AG04450 (cell line): ENCODE measurements at regions not wholly inside any gene's neighbourhood (a gene's known extent, or its start where the extent isn't known, plus 50 kb on each side); places are given as distances from the start of the nearest gene placed in this dataset.

Experiments used
- CTCF ChIA-PET: fragments of 300-600, 350-600 bp; formaldehyde crosslinking; extraction: SDS; loops from one replicate; lab custom pipeline; 2022; ENCODE audit warnings: antibody characterized with exemption, inconsistent platforms; lab: Charles Lee
- POLR2A ChIA-PET: fragments of 350-600 bp; formaldehyde crosslinking; extraction: SDS; loops from one replicate; lab custom pipeline; 2021; ENCODE audit warnings: antibody characterized with exemption, inconsistent platforms; lab: Yijun Ruan, JAX
- DNase-seq: peaks from one replicate; pipeline ENCODE4 v3.0.0-alpha.2; 2011; ENCODE audit warnings: low read depth, low spot score
- H3K27ac ChIP-seq: one replicate; pipeline ENCODE4 v1.5.1; 2012; ENCODE audit warnings: low read depth, low read length, control low read depth
- H3K27me3 ChIP-seq: one replicate; pipeline ENCODE4 v1.6.0; 2012; ENCODE audit warnings: low read length; ENCODE audit not compliant: control insufficient read depth, insufficient read depth
- H3K4me3 ChIP-seq: 2 replicates; pipeline ENCODE4 v1.5.1; 2011; ENCODE audit warnings: mild to moderate bottlenecking, low read depth, low read length, control low read depth
- H3K9me3 ChIP-seq: 2 replicates; pipeline ENCODE4 v1.5.1; 2012; ENCODE audit warnings: low read length; ENCODE audit not compliant: control insufficient read depth, insufficient read depth
- TF ChIP-seq, protein P1 (sequence below): IDR thresholded peaks from 2 replicates; pipeline ENCODE4 v1.5.1; 2011; ENCODE audit warnings: low read depth, low read length, control low read depth, inconsistent platforms

DNA sequence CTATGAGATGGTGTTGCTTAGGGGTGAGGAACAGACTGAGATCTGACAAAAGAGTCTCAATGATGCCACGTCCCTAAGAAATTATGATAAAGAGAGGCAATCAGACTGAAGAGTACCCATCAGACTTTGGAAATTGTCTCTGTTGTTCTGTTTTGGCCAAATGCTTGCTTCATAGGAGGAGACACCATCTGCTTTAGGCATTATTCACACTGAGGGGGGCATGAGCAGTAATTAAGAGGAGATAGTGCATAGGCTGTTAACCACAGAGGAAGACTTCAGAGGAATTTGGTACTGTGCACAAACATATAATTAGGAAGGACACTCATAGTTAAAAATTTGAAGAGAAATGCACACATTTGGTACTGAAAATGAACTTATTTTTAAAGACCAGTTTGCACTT lies 190.7 kb downstream of the FAM170A start:
- ChIA-PET CTCF (no interaction called here), POLR2A (no interaction called here)
- no peak overlapping the region for H3K27ac ChIP-seq
- no peaks in the 10 kb centered on the region for H3K27me3 ChIP-seq
- no peak overlapping the region for H3K4me3 ChIP-seq
- no peak for DNase-seq
- TF ChIP-seq, protein P1, sequence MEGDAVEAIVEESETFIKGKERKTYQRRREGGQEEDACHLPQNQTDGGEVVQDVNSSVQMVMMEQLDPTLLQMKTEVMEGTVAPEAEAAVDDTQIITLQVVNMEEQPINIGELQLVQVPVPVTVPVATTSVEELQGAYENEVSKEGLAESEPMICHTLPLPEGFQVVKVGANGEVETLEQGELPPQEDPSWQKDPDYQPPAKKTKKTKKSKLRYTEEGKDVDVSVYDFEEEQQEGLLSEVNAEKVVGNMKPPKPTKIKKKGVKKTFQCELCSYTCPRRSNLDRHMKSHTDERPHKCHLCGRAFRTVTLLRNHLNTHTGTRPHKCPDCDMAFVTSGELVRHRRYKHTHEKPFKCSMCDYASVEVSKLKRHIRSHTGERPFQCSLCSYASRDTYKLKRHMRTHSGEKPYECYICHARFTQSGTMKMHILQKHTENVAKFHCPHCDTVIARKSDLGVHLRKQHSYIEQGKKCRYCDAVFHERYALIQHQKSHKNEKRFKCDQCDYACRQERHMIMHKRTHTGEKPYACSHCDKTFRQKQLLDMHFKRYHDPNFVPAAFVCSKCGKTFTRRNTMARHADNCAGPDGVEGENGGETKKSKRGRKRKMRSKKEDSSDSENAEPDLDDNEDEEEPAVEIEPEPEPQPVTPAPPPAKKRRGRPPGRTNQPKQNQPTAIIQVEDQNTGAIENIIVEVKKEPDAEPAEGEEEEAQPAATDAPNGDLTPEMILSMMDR, result no peak
- no peaks in the 10 kb centered on the region for H3K9me3 ChIP-seq

DNA sequence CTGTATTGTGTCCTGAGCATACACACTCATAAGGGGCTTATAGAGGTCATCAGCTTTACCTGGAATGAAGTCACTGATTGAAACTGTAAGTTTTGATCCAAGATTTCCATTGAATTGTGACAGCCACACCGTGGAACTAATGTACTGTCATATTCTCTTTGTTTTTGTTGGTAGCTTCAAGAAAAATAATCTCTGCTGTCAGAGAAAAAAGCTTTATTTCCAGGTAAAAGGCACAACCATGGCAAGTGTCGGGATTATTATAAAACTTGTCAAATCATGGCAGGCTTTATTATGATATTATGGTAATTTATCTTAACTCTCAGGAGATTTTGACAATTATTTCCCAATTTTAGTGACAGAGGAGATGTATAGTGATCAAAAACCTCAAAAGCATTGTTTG lies 191.2 kb downstream of the FAM170A start:
- ChIA-PET CTCF (no interaction called here), POLR2A (no interaction called here)
- H3K27me3 ChIP-seq, result no peaks in the 10 kb centered on the region
- TF ChIP-seq, protein P1, result no peak
- DNase-seq, result no peak
- H3K4me3 ChIP-seq, result no peak overlapping the region
- H3K27ac ChIP-seq, result no peak overlapping the region
- no peaks in the 10 kb centered on the region for H3K9me3 ChIP-seq

DNA sequence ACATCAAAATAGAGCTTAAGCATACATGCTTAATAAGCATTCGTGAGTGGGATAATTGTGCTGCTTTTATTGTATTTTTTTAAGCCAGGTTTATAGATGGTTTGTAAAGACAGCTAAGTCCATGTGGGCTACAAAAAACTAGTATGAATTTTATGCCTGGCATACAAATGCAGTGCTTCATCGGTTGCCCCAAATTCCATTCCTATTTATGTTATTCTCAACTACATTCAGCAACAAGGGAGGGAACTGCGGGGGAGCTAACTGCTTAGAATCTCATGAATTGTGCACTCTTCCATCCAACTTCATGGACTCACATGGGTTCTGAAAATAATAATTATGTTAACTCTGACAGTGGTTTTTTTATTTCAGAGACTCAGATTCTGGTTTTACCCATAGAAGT lies 199.2 kb downstream of the FAM170A start:
- CTCF ChIA-PET, result no interaction called here
- H3K4me3 ChIP-seq, result no peak overlapping the region
- TF ChIP-seq, protein P1, result no peak
- no peak overlapping the region for H3K27ac ChIP-seq
- DNase-seq, result no peak
- no peaks in the 10 kb centered on the region for H3K27me3 ChIP-seq
- H3K9me3 ChIP-seq, result no peaks in the 10 kb centered on the region
- POLR2A ChIA-PET, result no interaction called here

DNA sequence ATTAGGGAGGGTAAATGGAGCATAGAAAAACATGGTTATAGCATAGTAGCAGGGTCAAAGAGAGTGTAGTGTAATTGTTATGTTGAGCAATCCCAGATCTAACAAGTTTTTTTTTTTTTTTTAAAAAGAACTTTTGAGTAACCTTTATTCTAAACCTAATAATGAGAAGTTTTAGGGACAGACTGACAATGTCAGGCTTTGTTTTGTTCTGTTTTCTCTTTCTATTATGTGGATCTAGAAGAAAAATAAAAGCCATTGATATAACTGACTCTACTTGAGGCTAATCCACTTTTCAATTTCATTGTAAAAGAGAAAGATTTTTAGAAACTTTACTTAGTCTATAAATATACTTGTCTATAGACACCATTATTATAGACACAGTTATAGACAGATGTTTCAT lies 200.0 kb downstream of the FAM170A start:
- ChIA-PET POLR2A (no interaction called here), CTCF (no interaction called here)

GRCh38 chr5:119833176-119833575 lies 203.8 kb downstream of the FAM170A start:
- Histone ChIP-seq H3K9me3 (no peaks in the 10 kb centered on the region), H3K27ac (no peak overlapping the region), H3K4me3 (no peak overlapping the region), H3K27me3 (no peaks in the 10 kb centered on the region)
- no peak for DNase-seq
- POLR2A ChIA-PET, result no interaction called here
- CTCF ChIA-PET, result no interaction called here
- TF ChIP-seq, protein P1, result no peak

More for the DNA sequence above, 200.0 kb downstream of the FAM170A start:
- TF ChIP-seq, protein P1, result no peak
- H3K27ac ChIP-seq, result no peak overlapping the region
- no peak overlapping the region for H3K4me3 ChIP-seq
- H3K9me3 ChIP-seq, result no peaks in the 10 kb centered on the region
- no peaks in the 10 kb centered on the region for H3K27me3 ChIP-seq
- no peak for DNase-seq
